GM23248 (cell line): ENCODE measurements at regions not wholly inside any gene's neighbourhood (a gene's known extent, or its start where the extent isn't known, plus 50 kb on each side); places are given as distances from the start of the nearest gene placed in this dataset.

Source experiments
- DNase-seq: peaks from one replicate; pipeline ENCODE4 v3.0.0-alpha.2; 2015
- H2AFZ ChIP-seq: fragments of 200-600 bp; sonication (generic); 2 replicates; pipeline ENCODE4 v1.6.1; 2016; ENCODE audit warnings: antibody characterized with exemption
- H3F3A ChIP-seq: fragments of 200-600 bp; sonication (generic); 2 replicates; pipeline ENCODE4 v1.6.1; 2016; ENCODE audit warnings: mild to moderate bottlenecking, antibody characterized with exemption, mixed run types; ENCODE audit not compliant: insufficient read depth
- H3K27ac ChIP-seq: fragments of 200-600 bp; sonication (generic); 2 replicates; pipeline ENCODE4 v1.5.1; 2016; ENCODE audit warnings: mild to moderate bottlenecking
- H3K27me3 ChIP-seq: fragments of 200-600 bp; sonication (generic); replicated peaks from 2 replicates; pipeline ENCODE4 v1.6.1; 2016; ENCODE audit warnings: mild to moderate bottlenecking; ENCODE audit not compliant: insufficient read depth
- H3K36me3 ChIP-seq: fragments of 200-600 bp; sonication (generic); 2 replicates; pipeline ENCODE4 v1.6.1; 2016; ENCODE audit warnings: low read depth, mild to moderate bottlenecking
- H3K4me1 ChIP-seq: fragments of 200-600 bp; sonication (generic); 2 replicates; pipeline ENCODE4 v1.6.1; 2016; ENCODE audit warnings: mild to moderate bottlenecking; ENCODE audit not compliant: insufficient read depth
- H3K4me2 ChIP-seq: fragments of 200-600 bp; sonication (generic); one replicate; pipeline ENCODE4 v1.6.1; 2016; ENCODE audit warnings: mild to moderate bottlenecking; ENCODE audit not compliant: unreplicated experiment
- H3K4me3 ChIP-seq: fragments of 200-600 bp; sonication (generic); 2 replicates; pipeline ENCODE4 v1.5.1; 2016; ENCODE audit warnings: mild to moderate bottlenecking
- H3K79me2 ChIP-seq: fragments of 200-600 bp; sonication (generic); 2 replicates; pipeline ENCODE4 v1.6.1; 2016; ENCODE audit warnings: mild to moderate bottlenecking; ENCODE audit not compliant: insufficient read depth
- H3K9ac ChIP-seq: fragments of 200-600 bp; sonication (generic); 2 replicates; pipeline ENCODE4 v1.6.1; 2016; ENCODE audit warnings: mild to moderate bottlenecking
- H3K9me2 ChIP-seq: fragments of 200-600 bp; sonication (generic); 2 replicates; pipeline ENCODE4 v1.6.1; 2016; ENCODE audit warnings: mixed run types, mild to moderate bottlenecking, moderate library complexity; ENCODE audit not compliant: insufficient read depth
- H3K9me3 ChIP-seq: fragments of 200-600 bp; sonication (generic); one replicate; pipeline ENCODE4 v1.6.1; 2017; ENCODE audit warnings: low read depth
- H4K20me1 ChIP-seq: fragments of 200-600 bp; sonication (generic); 2 replicates; pipeline ENCODE4 v1.6.0; 2016; ENCODE audit not compliant: insufficient read depth
- EZH2 ChIP-seq: fragments of 200-600 bp; sonication (generic); IDR thresholded peaks from 2 replicates; pipeline ENCODE4 v1.6.1; 2018; ENCODE audit warnings: antibody characterized with exemption, mild to moderate bottlenecking; ENCODE audit not compliant: insufficient read depth, poor library complexity, severe bottlenecking
- EZH2phosphoT487 ChIP-seq: fragments of 200-600 bp; sonication (generic); IDR thresholded peaks from 2 replicates; pipeline ENCODE4 v1.6.1; 2018; ENCODE audit warnings: antibody characterized with exemption, moderate library complexity, mild to moderate bottlenecking, low read depth; ENCODE audit not compliant: insufficient read depth
- WGBS, 2 experiments: methylation state at CpG; one replicate each; pipeline ENCODE4 v1.1.6; 2015 to 2017; ENCODE audit warnings: low lambda C conversion rate in 2 of 2, low coverage in 1 of 2; ENCODE audit errors: missing lambda C conversion rate in 2 of 2; 5-methylcytosine and 5-hydroxymethylcytosine counted together
- in situ Hi-C: fragments of 300-500 bp; cut with MboI; formaldehyde crosslinking; loops from 2 replicates; pipeline ENCODE4 v1.15.0; 2020

GRCh38 chrX:34300871-34301270 is 168.8 kb upstream of the FAM47A start:
- WGBS, 2 experiments = 0% methylated on average over 1 of the region's 1 CpG
- Histone ChIP-seq H3K4me2 (no peak overlapping the region), H3F3A (no peaks in the 10 kb centered on the region), H3K9ac (no peak overlapping the region), H3K79me2 (no peaks in the 10 kb centered on the region), H3K36me3 (no peaks in the 10 kb centered on the region), H3K9me2 (no peaks in the 10 kb centered on the region), H2AFZ (no peak overlapping the region), H3K9me3 (no peaks in the 10 kb centered on the region), H4K20me1 (no peaks in the 10 kb centered on the region), H3K27me3 (no peaks in the 10 kb centered on the region), H3K4me1 (no peaks in the 10 kb centered on the region), H3K27ac (no peak overlapping the region), H3K4me3 (no peak overlapping the region)
- TF ChIP-seq EZH2 = no peak
- TF ChIP-seq EZH2phosphoT487 = no peak
- DNase-seq = peak; percentile 28
- in situ Hi-C loops = loop anchor here (10.0 kb wide), 1 partner anchor 866 kb away; no protein-coding TSS in a partner anchor

GRCh38 chrX:34299451-34299967 is 167.4 kb upstream of the FAM47A start:
- no peaks in the 10 kb centered on the region for H3K9me3 ChIP-seq
- H3K36me3 ChIP-seq = no peaks in the 10 kb centered on the region
- H3K4me2 ChIP-seq = no peak overlapping the region
- H3K4me1 ChIP-seq = no peaks in the 10 kb centered on the region
- H3K9ac ChIP-seq = no peak overlapping the region
- no peaks in the 10 kb centered on the region for H3K9me2 ChIP-seq
- DNase-seq = no peak
- 10% methylated on average over 2 of the region's 2 CpGs for WGBS, 2 experiments
- no peaks in the 10 kb centered on the region for H3K27me3 ChIP-seq
- no peak overlapping the region for H3K4me3 ChIP-seq
- TF ChIP-seq EZH2phosphoT487 = no peak
- TF ChIP-seq EZH2 = no peak
- H3K79me2 ChIP-seq = no peaks in the 10 kb centered on the region
- H3F3A ChIP-seq = no peaks in the 10 kb centered on the region
- H3K27ac ChIP-seq = no peak overlapping the region
- no peak overlapping the region for H2AFZ ChIP-seq
- in situ Hi-C loops = no loop called here
- H4K20me1 ChIP-seq = no peaks in the 10 kb centered on the region

GRCh38 chrX:34294665-34295064 is 162.6 kb upstream of the FAM47A start:
- no peaks in the 10 kb centered on the region for H3K9me2 ChIP-seq
- no peaks in the 10 kb centered on the region for H3K27me3 ChIP-seq
- no peaks in the 10 kb centered on the region for H4K20me1 ChIP-seq
- no peaks in the 10 kb centered on the region for H3K4me1 ChIP-seq
- H3K9ac ChIP-seq = no peak overlapping the region
- no peak overlapping the region for H3K4me3 ChIP-seq
- no peaks in the 10 kb centered on the region for H3K9me3 ChIP-seq
- DNase-seq = no peak
- no peaks in the 10 kb centered on the region for H3K36me3 ChIP-seq
- no peak for TF ChIP-seq EZH2
- no peak for TF ChIP-seq EZH2phosphoT487
- no peaks in the 10 kb centered on the region for H3K79me2 ChIP-seq
- no peak overlapping the region for H3K4me2 ChIP-seq
- 39 to 41% methylated on average over 6 of the region's 6 CpGs for WGBS, 2 experiments
- no peak overlapping the region for H3K27ac ChIP-seq
- no peak overlapping the region for H2AFZ ChIP-seq
- in situ Hi-C loops = no loop called here
- no peaks in the 10 kb centered on the region for H3F3A ChIP-seq

GRCh38 chrX:34288782-34289181 is 156.7 kb upstream of the FAM47A start:
- H3K36me3 ChIP-seq = no peaks in the 10 kb centered on the region
- H3K4me1 ChIP-seq = no peaks in the 10 kb centered on the region
- TF ChIP-seq EZH2 = no peak
- TF ChIP-seq EZH2phosphoT487 = no peak
- in situ Hi-C loops = no loop called here
- H3K4me2 ChIP-seq = no peak overlapping the region
- H3K27ac ChIP-seq = no peak overlapping the region
- no peak overlapping the region for H3K9ac ChIP-seq
- H3F3A ChIP-seq = no peaks in the 10 kb centered on the region
- 6% methylated on average over 2 of the region's 2 CpGs for WGBS, 2 experiments
- H3K79me2 ChIP-seq = no peaks in the 10 kb centered on the region
- no peaks in the 10 kb centered on the region for H3K9me2 ChIP-seq
- H2AFZ ChIP-seq = no peak overlapping the region
- H3K4me3 ChIP-seq = no peak overlapping the region
- H3K9me3 ChIP-seq = no peaks in the 10 kb centered on the region
- no peaks in the 10 kb centered on the region for H3K27me3 ChIP-seq
- DNase-seq = no peak
- H4K20me1 ChIP-seq = no peaks in the 10 kb centered on the region
